NCI-H510A treated with DMSO at 0.1 percent for 48 hours (cell line): ENCODE measurements at regions not wholly inside any gene's neighbourhood (a gene's known extent, or its start where the extent isn't known, plus 50 kb on each side); places are given as distances from the start of the nearest gene placed in this dataset.

Experiments
- DNase-seq: peaks from one replicate; lab custom pipeline; 2025; lab: John Stamatoyannopoulos, UW

DNA sequence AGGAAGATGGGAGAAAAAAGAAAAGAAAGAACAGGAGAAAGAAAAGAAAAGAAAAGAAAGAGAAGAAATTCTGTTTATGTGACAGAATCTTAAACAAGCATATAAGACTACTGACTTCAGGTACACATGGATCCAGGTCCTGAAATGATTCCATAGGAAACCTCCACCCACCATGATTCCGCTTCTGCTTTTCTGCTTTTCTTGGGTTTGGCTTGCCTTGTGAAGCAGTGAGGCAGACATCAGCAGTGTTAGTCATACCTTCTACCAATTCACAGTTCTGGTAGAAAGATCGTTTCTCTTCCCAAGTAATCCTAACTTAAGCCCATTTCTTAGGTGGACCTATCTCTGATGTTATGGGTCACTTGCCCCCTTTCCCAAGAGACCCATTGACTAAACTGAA, 660.1 kb upstream of the RBFOX1 start:
- no peak for DNase-seq

DNA sequence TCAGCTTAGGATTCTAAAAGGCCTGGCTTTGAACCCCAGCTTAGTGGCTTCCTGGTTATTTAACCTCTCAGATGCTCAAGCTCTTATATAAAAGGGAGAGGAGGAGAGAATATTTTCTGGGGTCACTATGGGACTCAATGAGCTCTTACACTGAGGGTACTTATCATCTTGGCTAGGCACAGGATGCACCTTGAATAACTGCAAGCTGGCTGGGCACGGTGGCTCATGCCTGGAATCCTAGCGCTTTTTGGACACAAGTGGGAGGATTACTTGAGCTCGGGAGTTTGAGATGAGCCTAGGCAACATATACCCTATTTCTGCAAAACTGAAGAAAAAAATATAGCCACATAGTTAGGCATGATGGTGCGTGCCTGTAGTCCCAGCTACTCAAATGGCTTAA, 665.3 kb upstream of the RBFOX1 start:
- DNase-seq: no peak

DNA sequence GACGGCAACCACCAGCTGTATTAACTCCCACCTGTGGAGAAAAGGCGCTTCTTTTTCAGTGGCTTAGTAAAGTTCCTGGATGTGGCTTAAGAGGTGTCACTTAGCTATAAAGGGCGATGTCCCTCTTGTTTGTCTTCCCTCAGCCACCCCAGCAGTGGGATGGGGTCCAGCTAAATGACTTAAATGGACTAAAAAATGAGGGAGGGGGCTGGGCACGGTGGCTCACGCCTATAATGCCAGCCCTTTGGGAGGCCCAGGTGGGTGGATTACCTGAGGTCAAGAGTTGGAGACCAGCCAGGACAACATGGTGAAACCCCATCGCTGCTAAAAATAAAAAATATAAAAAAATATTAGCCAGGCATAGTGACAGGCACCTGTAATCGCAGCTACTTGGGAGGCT, 667.5 kb upstream of the RBFOX1 start:
- DNase-seq: no peak

DNA sequence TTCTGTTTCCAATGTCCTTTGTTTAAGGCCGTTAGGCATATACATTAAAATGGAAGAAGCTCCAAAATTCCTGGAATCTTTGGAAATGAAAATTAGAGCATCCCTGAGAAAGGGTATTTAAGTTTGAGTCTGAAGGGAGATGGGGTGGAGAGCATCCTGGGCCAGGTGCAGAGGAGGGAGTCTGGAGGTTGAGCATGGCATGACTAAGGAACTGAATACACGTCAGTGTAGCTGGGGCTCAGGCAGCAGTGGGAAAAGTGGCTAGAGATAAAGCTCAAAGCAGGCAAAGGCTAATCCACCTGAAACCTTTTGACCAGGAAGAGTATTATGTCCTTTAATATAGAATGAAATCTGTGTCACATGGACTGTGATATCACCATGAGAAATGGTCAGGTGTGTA, 669.0 kb upstream of the RBFOX1 start:
- DNase-seq: no peak

GRCh38 chr16:6656760-6657159, 675.9 kb upstream of the RBFOX1 start:
- no peak for DNase-seq

DNA sequence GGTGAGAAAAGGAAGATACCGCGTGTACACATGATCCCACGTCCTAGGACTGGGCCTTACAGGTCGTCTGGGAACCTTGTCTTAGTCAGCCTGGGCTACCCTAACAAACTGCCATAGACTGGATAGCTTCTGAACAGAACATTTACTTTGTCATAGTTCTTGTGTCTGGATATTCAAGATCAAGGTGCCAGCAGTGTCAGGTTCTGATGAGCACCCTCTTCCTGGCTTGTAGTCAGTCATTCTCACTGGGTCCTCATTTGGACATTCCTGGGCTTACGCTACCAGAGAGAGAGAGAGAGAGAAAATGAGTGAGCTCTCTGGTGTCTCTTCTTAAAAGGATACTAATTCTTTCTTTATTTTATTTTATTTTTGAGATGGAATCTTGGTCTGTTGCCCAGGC, 685.8 kb upstream of the RBFOX1 start:
- DNase-seq: no peak

DNA sequence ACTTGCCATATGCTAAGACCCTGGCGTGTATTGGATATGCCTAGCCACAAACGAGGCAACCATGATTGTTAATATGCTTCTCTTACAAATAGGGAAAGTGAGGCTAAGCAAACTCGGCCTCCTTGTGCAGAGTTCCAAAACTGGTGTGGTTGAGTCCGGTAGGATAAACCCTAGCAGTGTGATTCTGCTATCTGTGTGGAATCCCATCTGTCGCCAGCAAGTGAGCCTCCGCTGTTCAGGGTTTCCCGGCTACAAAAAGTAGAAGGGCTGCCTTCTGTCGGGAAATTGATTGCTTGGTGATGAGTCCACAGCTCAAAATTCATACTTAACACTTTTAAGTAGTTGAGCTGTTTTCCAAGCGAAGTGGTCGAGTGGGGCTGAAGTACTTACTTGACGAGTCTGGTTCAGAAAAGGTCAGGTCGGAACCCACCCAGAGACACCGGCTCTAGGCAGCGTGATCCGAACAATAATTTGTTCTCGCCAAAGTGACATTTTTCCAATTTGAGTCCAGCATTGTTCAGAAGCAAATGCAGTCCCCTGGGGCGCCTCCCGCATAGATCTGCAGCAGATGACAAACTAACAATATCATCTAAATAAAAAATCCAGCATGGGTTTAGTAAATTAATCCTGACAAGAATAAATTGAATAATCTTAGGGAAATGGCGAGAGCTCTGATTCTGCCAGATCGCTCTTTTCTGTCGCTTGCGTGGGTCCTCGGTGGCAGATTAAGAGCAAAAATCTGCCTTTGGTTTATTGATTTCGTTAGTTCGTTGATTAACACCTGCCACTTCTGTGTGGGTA, 686.7 kb upstream of the RBFOX1 start:
- no peak for DNase-seq

- DNase-seq: no peak
Measured at GRCh38 chr16:6644916-6645315, 687.7 kb upstream of the RBFOX1 start.

DNA sequence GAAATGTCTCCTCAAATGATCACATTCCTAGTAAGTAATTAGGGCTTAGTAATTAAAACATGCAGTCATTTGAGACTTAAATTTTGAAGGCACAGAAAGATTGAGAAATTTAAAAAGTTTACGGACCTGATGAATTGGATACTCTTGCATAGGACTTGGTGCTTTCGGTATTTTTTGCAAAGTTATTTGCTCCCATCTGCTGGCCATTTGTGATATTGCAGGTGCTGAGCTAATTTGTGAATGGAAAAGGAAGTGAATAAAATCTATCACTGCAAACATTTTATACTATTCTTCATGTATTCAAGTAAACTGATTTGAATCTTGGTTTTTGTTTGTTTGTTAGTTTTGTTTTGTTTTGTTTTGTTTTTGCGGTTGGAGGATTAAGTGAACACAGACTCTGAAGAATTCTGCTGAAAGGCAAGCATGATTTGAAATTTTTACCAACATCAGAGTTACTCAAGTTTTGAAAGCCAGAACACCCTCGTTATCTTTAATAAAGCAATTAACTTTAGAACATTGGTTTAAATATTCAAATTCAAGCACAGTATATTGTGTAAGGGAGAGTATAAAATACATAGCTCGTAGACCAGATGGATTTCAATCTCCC, 689.5 kb upstream of the RBFOX1 start:
- DNase-seq: peak; percentile 13

DNA sequence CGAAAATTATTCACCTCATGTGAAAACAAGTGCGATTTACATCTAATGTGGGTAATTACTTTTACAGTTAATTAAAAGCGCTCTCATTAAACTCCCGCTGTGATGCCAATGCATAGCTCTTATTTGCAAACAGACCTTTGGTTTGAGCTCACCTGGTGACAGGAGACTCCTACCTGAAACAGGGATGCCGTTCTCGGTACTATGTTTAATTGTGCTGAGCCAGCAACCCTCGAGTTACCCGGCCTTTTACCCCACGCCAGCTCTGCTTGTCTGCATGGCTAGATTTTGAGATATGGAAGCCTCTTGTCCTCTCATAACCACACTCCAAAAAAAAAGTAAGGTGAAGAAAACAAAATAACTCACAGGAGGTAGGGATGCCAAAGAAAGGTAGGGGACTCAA, 690.4 kb upstream of the RBFOX1 start:
- no peak for DNase-seq

- DNase-seq: no peak
Measured at GRCh38 chr16:6641091-6641490, 691.6 kb upstream of the RBFOX1 start.

DNA sequence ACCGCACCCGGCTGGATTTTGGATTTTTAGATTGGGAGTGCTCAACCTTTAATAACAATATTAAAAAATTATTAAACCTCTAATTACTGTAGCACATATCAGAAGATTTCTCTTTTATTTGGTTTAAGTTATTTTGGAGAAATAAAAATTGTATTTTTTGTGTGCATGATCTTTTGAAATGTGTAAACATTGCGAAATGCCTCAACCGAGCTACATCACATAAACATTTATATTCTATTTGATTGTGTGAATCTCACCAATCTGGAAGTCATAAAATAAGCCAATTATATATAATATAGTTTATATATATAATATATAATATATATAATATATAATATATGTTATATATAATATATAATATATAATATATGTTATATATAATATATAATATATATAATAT, 696.2 kb upstream of the RBFOX1 start:
- no peak for DNase-seq

- DNase-seq: no peak
Measured at GRCh38 chr16:6634151-6634550, 698.5 kb upstream of the RBFOX1 start.

GRCh38 chr16:6633456-6633855, 699.2 kb upstream of the RBFOX1 start:
- DNase-seq: no peak

DNA sequence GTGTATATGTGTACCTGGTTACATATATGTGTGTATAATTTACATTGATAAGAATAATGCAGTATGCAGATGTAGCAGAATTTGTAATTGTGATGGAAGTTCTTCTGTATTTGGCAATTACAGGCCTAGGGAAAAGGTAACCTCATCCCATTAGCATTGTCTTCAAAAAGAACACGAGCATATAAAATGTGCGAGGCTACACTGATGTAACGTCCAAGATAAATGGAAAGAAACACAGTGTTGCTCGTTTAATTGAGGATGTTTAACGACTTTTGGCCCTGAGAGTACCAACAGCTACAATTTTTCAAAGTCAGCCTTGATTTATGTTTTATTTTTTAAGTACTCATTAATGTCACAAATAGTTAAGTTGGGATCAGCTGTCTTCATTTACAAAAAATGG, 703.5 kb upstream of the RBFOX1 start:
- DNase-seq: no peak

- no peak for DNase-seq
Measured at GRCh38 chr16:6625606-6626005, 707.0 kb upstream of the RBFOX1 start.

- DNase-seq: no peak
Measured at GRCh38 chr16:6618874-6619273, 713.8 kb upstream of the RBFOX1 start.

GRCh38 chr16:6616746-6617145, 715.9 kb upstream of the RBFOX1 start:
- DNase-seq: no peak

DNA sequence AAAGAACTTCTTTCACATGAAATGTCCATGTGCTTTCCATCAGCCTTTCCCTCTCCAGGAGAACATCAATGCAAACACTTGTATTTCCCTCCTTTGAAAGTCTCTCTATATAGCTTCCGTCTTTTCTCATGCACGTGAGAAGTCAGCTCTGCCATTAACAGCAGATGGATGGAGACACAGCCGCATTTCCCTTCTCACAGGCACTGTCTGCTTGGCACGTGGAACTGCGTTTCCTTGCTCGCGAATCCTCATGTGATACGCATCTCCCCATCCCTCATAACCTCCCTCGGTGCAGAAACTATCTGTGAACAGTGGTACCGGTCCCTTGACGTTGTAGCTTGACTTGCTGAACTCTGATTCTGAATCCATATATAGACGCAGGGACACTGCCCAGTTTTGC, 717.0 kb upstream of the RBFOX1 start:
- no peak for DNase-seq

- DNase-seq: no peak
Measured at GRCh38 chr16:6611535-6611934, 721.1 kb upstream of the RBFOX1 start.

DNA sequence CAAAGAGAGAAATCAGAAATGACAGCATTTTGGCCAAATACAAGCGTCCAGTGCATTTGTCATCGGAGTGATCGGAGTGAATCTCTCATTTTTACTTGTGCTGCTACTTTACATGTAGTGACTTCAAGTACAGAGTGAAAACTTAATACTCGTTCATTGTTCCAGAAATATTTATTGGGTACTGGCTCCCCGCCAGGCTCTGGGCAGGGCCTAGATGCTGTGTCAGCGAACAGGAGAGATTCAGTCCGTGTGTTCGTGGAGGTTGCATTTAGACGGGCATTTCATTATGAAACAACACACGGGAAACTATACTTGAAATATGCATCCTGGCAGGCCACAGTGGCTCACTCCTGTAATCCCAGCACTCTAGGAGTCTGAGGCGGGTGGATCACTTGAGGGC, 727.2 kb upstream of the RBFOX1 start:
- DNase-seq: no peak

GRCh38 chr16:6603780-6604325, 728.8 kb upstream of the RBFOX1 start:
- DNase-seq: no peak

- DNase-seq: no peak
Measured at GRCh38 chr16:6602405-6602804, 730.2 kb upstream of the RBFOX1 start.

- no peak for DNase-seq
Measured at GRCh38 chr16:6600167-6600566, 732.5 kb upstream of the RBFOX1 start.
